ENCODE measurements at regions not wholly inside any gene's neighbourhood (a gene's known extent, or its start where the extent isn't known, plus 50 kb on each side); places are given as distances from the start of the nearest gene placed in this dataset.

DNA sequence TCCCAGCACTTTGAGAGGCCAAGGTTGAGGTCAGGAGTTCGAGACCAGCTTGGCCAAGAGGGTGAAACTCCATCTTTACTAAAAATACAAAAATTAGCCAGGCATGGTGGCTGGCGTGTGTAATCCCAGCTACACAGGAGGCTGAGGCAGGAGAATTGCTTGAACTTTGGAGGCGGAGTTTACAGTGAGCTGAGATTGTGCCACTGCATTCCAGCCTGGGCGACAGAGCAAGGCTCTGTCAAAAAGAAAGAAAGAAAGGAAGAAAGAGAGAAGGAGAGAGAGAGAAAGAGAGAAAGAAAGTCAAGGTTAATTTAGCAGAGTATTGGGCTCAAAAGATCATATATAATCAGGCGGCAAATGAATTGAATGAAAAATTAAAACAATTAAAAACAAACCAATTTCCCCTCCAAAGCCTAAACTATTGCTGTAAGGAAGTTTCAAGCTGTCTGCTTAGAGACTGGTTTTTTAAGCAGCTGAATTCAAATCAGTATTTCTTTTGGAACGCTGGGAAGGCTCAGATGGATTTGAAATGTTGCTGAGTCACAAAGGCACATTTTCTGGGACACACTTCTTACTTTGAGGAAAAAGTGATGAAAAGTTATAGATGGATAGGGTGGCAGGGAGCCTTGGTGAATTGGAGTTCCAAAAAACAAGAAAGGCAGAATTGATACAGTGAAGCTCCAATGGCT, 81.3 kb upstream of the BHLHE40 start:
- TF ChIP-seq, protein P1, sequence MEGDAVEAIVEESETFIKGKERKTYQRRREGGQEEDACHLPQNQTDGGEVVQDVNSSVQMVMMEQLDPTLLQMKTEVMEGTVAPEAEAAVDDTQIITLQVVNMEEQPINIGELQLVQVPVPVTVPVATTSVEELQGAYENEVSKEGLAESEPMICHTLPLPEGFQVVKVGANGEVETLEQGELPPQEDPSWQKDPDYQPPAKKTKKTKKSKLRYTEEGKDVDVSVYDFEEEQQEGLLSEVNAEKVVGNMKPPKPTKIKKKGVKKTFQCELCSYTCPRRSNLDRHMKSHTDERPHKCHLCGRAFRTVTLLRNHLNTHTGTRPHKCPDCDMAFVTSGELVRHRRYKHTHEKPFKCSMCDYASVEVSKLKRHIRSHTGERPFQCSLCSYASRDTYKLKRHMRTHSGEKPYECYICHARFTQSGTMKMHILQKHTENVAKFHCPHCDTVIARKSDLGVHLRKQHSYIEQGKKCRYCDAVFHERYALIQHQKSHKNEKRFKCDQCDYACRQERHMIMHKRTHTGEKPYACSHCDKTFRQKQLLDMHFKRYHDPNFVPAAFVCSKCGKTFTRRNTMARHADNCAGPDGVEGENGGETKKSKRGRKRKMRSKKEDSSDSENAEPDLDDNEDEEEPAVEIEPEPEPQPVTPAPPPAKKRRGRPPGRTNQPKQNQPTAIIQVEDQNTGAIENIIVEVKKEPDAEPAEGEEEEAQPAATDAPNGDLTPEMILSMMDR (IDR thresholded peaks at IDR 0.05; ENCODE audit: low read depth, low read length, missing control alignments), result no peak
- H3K4me3 ChIP-seq (ENCODE audit: low read depth, low read length), result no peak overlapping the region
- DNase-seq (ENCODE audit: low read depth), result no peak

DNA sequence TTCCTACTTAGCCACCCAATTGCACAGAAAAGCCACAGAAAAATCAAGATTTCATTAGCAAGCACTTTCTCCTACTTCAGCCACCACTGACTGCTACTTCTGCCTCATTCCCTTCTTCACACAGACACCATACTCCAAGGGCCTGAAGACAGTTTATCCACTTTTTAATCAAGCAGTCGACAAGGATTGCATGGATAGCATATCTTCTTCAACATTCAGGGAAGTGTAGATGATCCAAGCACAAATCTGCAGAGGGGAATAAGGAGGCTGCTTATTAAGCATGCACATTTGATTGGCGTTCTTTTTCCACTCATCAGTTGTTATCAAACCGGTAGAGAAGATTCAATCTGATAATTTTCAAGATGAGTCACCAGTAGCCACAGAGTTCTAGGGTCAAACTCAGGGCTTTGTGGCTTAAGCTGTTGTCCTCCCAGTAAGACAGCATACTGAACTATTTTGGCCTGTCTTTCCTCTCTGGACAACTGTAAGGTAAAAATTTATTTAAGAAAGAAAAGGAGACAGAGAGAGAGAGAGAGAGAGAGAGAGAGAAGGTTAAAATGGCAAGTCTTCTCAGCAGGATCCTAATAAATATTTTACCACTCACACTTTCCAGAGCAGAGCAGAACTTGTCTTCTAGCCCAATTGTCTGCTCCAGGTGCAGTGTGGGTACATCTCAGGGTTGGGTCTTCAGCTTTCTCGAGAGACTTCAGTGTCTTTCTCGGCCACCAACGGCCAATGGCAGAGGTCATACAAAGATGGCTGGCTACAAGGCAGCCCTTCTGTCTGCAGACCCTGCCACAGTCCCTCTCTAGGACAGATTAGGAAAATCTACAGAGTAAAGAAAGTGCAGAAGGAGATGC, 80.6 kb upstream of the BHLHE40 start:
- TF ChIP-seq, protein P1 (IDR thresholded peaks at IDR 0.05; ENCODE audit: low read depth, low read length, missing control alignments), result no peak
- peak; percentile 48 for DNase-seq (ENCODE audit: low read depth)
- no peak overlapping the region for H3K4me3 ChIP-seq (ENCODE audit: low read depth, low read length)

DNA sequence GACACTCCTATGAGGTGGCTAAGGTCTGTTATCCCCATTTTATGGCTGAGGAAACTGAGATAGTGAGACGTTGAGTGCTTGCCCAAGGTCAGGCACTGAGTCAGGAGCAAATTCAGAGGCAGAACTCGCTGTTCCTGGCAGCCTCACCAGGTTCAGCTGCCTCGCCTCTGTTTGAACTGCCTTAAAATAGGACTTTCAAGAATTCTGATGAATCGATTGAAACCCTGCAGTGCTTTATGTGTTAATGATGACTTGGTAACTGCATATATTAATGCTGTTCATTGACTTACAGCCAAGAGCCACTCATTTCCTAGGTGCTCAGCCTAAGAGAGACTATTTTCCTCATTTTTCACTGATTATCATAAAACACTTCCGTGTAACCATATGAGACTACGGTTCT, 79.5 kb upstream of the BHLHE40 start:
- TF ChIP-seq, protein P1 (IDR thresholded peaks at IDR 0.05; ENCODE audit: low read depth, low read length, missing control alignments), result no peak
- H3K4me3 ChIP-seq (ENCODE audit: low read depth, low read length), result no peak overlapping the region
- no peak for DNase-seq (ENCODE audit: low read depth)

DNA sequence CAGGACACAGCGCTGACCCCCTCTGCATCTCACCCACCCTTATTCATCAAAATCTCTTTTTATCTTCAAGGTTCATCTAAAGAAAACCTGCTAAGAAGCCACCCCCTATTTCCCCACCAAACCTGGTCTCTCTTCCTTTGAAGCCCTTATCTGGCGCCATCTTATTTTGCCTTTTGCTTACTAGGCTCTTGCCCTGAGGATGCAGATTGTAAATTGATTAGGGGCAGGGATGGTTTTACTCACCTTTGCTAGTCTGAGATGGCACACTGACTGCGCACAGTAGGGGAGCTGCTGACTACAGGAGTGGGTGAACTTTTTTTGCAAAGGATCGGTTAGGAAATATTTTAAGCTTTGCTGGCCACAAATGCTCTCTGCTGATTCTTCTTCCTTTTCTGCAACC, 78.9 kb upstream of the BHLHE40 start:
- TF ChIP-seq, protein P1 (IDR thresholded peaks at IDR 0.05; ENCODE audit: low read depth, low read length, missing control alignments), result no peak
- H3K4me3 ChIP-seq (ENCODE audit: low read depth, low read length), result no peak overlapping the region
- DNase-seq (ENCODE audit: low read depth), result no peak

DNA sequence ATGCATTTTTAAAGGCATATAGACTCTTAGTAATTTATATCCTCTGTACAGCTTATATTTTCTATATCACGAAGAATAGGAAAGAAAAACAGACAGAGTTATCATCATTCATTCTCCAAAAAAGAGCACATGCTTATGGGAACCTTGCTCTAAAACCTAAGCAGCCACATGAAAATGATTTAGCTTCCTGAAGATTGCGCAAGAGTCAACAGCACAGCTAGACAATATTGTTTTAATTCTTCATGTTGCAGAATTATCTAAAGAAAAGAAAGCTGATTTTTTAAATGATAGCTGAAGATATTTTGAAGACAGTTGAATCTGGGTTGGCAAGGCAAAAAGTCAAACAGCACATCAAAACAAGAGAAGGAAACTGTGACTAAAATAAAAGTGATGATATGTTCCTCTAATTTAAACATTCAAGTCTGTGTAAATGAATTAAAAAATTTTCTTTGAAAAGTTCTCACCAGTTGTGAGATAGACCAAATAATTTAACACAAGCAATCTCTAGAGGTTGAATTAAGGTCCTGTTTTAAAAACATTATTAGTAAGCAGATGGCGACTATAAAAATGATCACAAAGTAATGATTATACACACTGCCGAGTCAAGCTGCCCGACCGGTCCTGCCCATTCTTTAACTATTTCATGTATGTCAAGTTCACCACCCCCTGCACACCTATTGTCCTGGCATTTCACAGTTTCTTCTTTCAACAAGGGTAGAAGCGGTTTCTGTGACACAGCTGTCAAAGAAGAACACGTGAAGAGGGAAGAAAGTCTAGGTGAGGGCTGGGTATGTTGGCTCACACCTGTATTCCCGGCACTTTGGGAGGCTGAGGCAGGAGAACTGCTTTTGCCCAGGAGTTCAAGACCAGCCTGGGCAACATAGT, 74.2 kb upstream of the BHLHE40 start:
- no peak for DNase-seq (ENCODE audit: low read depth)
- TF ChIP-seq, protein P1 (IDR thresholded peaks at IDR 0.05; ENCODE audit: low read depth, low read length, missing control alignments), result no peak
- no peak overlapping the region for H3K4me3 ChIP-seq (ENCODE audit: low read depth, low read length)

DNA sequence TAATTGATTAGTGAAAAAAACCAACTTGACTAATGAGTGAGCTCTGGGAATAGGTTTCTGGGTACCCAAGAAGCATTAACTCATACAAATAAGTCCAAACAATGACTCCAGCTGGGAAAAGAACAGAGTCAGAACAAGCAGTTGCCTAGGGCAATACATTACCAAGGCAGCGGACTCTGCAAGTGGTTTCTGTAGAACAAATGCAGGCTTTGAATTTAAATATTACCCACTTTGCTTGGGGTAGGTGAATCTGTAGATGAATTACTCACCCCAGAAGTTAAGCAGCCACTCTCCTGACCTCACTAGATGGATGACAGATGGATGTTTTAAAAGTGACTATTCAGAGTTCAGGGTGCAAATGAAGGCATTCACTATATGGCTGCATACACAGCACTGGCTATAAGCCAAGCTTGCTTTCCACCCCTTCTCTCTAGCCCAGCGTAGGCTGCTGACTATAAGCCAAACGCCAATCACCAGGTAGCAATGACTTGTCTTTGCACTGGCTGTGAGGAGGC, 73.1 kb upstream of the BHLHE40 start:
- no peak overlapping the region for H3K4me3 ChIP-seq (ENCODE audit: low read depth, low read length)
- DNase-seq (ENCODE audit: low read depth), result no peak
- TF ChIP-seq, protein P1 (IDR thresholded peaks at IDR 0.05; ENCODE audit: low read depth, low read length, missing control alignments), result no peak
